A673 (cell line): ENCODE measurements at regions not wholly inside any gene's neighbourhood (a gene's known extent, or its start where the extent isn't known, plus 50 kb on each side); places are given as distances from the start of the nearest gene placed in this dataset.

Source experiments
- BruUV-seq: library from RNA; stranded (reverse); fragments of 400-500 nt; replicated peaks from 2 replicates; lab custom pipeline; 2021; lab: Mats Ljungman, UMichigan
- CTCF ChIA-PET: fragments of 300-600 bp; sonication (Branson Sonifier 250); formaldehyde crosslinking; loops from one replicate; lab custom pipeline; 2022; ENCODE audit warnings: antibody characterized with exemption; lab: Charles Lee
- POLR2A ChIA-PET: fragments of 300-600 bp; sonication (Branson Sonifier 250); formaldehyde crosslinking; loops from one replicate; lab custom pipeline; 2022; ENCODE audit warnings: antibody characterized with exemption; ENCODE audit not compliant: low non-redundant PET; lab: Charles Lee
- DNase-seq: peaks from one replicate; pipeline ENCODE4 v3.0.0-alpha.2; 2015; ENCODE audit warnings: low spot score
- H3K27ac ChIP-seq: fragments of 200-600 bp; sonication (generic); 2 replicates; pipeline ENCODE4 v1.5.1; 2016; ENCODE audit warnings: mixed run types, low read depth, mild to moderate bottlenecking, mixed read lengths, antibody characterized with exemption, low read length; ENCODE audit not compliant: poor library complexity, severe bottlenecking
- H3K27me3 ChIP-seq: fragments of 200-600 bp; sonication (generic); replicated peaks from 2 replicates; pipeline ENCODE4 v1.6.1; 2017; ENCODE audit warnings: mixed run types, low read depth, mild to moderate bottlenecking, mixed read lengths, antibody characterized with exemption, low read length; ENCODE audit not compliant: insufficient read depth, poor library complexity
- H3K36me3 ChIP-seq: fragments of 200-600 bp; sonication (generic); 2 replicates; pipeline ENCODE4 v1.6.1; 2016; ENCODE audit warnings: mixed run types, mild to moderate bottlenecking, mixed read lengths, antibody characterized with exemption, low read length; ENCODE audit not compliant: insufficient read depth, poor library complexity, severe bottlenecking
- H3K4me1 ChIP-seq: fragments of 200-600 bp; sonication (generic); 2 replicates; pipeline ENCODE4 v1.6.1; 2017; ENCODE audit warnings: mixed run types, mild to moderate bottlenecking, mixed read lengths, antibody characterized with exemption, low read length; ENCODE audit not compliant: insufficient read depth, poor library complexity, severe bottlenecking
- H3K4me3 ChIP-seq: fragments of 200-600 bp; sonication (generic); 2 replicates; pipeline ENCODE4 v1.5.1; 2016; ENCODE audit warnings: low read depth, mixed run types, mild to moderate bottlenecking, mixed read lengths, low read length; ENCODE audit not compliant: poor library complexity, severe bottlenecking
- H3K9me3 ChIP-seq: fragments of 200-600 bp; sonication (generic); 2 replicates; pipeline ENCODE4 v1.6.1; 2016; ENCODE audit warnings: mixed run types, low read depth, mild to moderate bottlenecking, mixed read lengths, antibody characterized with exemption, low read length; ENCODE audit not compliant: poor library complexity, severe bottlenecking
- EZH2 ChIP-seq: fragments of 200-600 bp; sonication (generic); IDR thresholded peaks from 2 replicates; pipeline ENCODE4 v1.6.1; 2017; ENCODE audit warnings: borderline replicate concordance, low read depth, mild to moderate bottlenecking, mixed read lengths, antibody characterized with exemption, low read length; ENCODE audit not compliant: poor library complexity, severe bottlenecking
- intact Hi-C: fragments of 100-400 bp; cut with micrococcal nuclease; formaldehyde crosslinking; loops from one replicate; pipeline ENCODE4 v1.10.0; 2022; ENCODE audit not compliant: unreplicated experiment
- TF ChIP-seq, protein P1 (sequence below): fragments of 300-800, 200-600 bp; sonication (generic); conservative IDR thresholded peaks from 2 replicates; pipeline ENCODE4 v1.5.1; 2017; ENCODE audit warnings: low read depth, mild to moderate bottlenecking, antibody characterized with exemption, low read length, moderate library complexity, mixed read lengths

DNA sequence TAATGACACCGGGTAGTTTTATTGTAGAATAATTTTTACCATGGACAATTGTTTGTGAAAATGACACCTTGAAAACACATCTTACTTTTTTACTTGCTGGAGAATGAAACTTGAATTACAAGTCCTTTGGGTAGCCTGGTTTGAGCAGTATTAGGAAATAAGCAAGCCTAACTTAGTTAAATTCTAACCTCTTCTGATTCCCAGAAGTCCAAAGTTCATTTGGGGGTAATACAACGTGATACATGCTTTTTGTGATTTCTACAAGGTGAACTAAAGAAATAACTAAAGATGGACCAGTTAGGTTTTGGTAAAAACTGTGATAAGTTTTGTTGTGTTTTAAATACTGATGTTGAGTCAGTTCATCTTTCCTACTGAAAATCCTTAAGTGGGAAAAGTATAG, 135.4 kb upstream of the DMRT1 start:
- no peaks in the 10 kb centered on the region for H3K9me3 ChIP-seq
- TF ChIP-seq EZH2 = no peak
- TF ChIP-seq, protein P1, sequence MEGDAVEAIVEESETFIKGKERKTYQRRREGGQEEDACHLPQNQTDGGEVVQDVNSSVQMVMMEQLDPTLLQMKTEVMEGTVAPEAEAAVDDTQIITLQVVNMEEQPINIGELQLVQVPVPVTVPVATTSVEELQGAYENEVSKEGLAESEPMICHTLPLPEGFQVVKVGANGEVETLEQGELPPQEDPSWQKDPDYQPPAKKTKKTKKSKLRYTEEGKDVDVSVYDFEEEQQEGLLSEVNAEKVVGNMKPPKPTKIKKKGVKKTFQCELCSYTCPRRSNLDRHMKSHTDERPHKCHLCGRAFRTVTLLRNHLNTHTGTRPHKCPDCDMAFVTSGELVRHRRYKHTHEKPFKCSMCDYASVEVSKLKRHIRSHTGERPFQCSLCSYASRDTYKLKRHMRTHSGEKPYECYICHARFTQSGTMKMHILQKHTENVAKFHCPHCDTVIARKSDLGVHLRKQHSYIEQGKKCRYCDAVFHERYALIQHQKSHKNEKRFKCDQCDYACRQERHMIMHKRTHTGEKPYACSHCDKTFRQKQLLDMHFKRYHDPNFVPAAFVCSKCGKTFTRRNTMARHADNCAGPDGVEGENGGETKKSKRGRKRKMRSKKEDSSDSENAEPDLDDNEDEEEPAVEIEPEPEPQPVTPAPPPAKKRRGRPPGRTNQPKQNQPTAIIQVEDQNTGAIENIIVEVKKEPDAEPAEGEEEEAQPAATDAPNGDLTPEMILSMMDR = no peak
- H3K27ac ChIP-seq = no peak overlapping the region
- peaks cover 5% of the 10 kb centered on the region for H3K4me1 ChIP-seq
- POLR2A ChIA-PET = no interaction called here
- BruUV-seq = no TSS peak
- H3K27me3 ChIP-seq = peaks cover 11% of the 10 kb centered on the region
- no peak for DNase-seq
- no peak overlapping the region for H3K4me3 ChIP-seq
- H3K36me3 ChIP-seq = no peaks in the 10 kb centered on the region
- intact Hi-C loops = no loop called here
- CTCF ChIA-PET = no interaction called here

DNA sequence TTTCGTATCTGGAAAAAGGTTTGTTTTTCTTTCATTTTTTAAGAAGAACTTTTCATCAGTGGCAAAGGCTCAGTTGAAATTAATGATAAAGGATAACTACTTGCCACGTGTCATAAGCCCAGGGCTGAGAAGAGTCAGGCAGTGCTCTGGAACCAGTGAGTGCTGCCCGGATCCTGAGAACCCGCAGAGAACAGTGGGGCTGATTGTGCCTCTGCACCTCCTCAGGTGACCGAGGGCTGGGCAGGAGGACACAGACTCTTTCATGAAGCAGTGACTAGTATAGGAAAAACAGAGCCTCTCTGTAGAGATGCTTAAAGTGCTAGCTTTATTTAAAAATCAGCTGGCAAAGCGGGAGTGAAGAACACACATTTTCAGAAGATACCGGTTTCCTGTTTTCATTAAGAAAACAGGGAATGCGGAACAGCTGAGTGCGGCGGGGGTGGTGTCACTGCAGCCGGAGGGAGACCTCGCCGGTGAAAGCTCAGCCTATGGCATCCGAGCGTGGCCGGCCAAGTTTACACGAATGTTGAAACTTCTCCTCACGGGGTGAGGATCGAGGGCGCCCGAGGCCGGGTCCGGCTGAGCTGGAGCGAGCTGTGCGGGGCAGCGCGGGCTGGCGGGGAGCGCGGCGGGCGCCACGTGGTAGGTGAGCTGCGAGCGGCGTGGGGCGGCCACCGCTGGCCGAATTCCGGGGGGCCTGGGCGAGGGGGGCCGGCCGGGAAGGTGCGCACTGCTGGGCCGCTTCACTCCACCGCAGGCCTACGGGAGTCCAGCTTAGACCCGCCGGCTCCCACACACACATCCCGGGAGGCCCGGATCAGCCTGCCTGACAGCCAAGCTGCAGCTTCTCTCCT, 134.7 kb upstream of the DMRT1 start:
- H3K4me3 ChIP-seq = peak overlapping the region; percentile 42
- peaks cover 11% of the 10 kb centered on the region for H3K27me3 ChIP-seq
- POLR2A ChIA-PET = interaction anchor here (0.6 to 1.2 kb wide), 2 partner anchors 22 to 29 kb away, joined by 3 to 4 read pairs; no protein-coding TSS in a partner anchor
- TF ChIP-seq, protein P1 = no peak
- no peak for TF ChIP-seq EZH2
- H3K27ac ChIP-seq = no peak overlapping the region
- BruUV-seq = no TSS peak
- H3K9me3 ChIP-seq = no peaks in the 10 kb centered on the region
- intact Hi-C loops = no loop called here
- peaks cover 5% of the 10 kb centered on the region for H3K4me1 ChIP-seq
- CTCF ChIA-PET = no interaction called here
- DNase-seq = peak; percentile 41
- H3K36me3 ChIP-seq = no peaks in the 10 kb centered on the region

DNA sequence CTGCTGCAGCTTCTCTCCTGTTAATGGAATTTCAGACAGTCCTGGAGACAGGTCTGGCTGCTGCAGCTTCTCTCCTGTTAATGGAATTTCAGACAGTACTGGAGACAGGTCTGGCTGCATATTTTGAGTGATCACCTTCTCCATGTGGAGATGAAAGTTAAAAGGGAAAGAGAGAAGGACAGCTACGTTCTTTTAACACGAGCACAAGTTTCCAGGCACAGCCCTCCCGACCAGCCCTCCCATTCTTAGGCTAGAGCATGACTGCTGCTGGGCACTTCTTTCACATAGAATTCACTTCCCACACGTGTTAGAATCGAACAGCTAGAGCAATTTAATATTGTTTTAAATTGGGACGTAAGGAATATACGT, 133.3 kb upstream of the DMRT1 start:
- peaks cover 5% of the 10 kb centered on the region for H3K4me1 ChIP-seq
- ChIA-PET POLR2A (no interaction called here), CTCF (no interaction called here)
- peaks cover 11% of the 10 kb centered on the region for H3K27me3 ChIP-seq
- no peak overlapping the region for H3K4me3 ChIP-seq
- no peak for DNase-seq
- H3K36me3 ChIP-seq = no peaks in the 10 kb centered on the region
- no peak overlapping the region for H3K27ac ChIP-seq
- TF ChIP-seq, protein P1 = no peak
- no peak for TF ChIP-seq EZH2
- H3K9me3 ChIP-seq = no peaks in the 10 kb centered on the region
- intact Hi-C loops = no loop called here
- no TSS peak for BruUV-seq
